ENCODE measurements at regions not wholly inside any gene's neighbourhood (a gene's known extent, or its start where the extent isn't known, plus 50 kb on each side); places are given as distances from the start of the nearest gene placed in this dataset.

GRCh38 chr4:159823743-159824142, 720.9 kb downstream of the RAPGEF2 start:
- no peak overlapping the region for H3K18ac ChIP-seq (ENCODE audit: extremely low read depth, low read length)
- H3K36me3 ChIP-seq (ENCODE audit: control insufficient read depth in 2 of 4, insufficient read depth in 4 of 4, low read length in 3 of 4), result no peaks in the 10 kb centered on the region
- no peak overlapping the region for H3K23ac ChIP-seq (ENCODE audit: insufficient read length)
- H3K79me1 ChIP-seq (ENCODE audit: low read depth, low read length), result no peaks in the 10 kb centered on the region
- DNase-seq (ENCODE audit: low read depth in 1 of 2, low spot score in 2 of 2) (no peak), FAIRE-seq (no peak)
- H2BK120ac ChIP-seq (replicated peaks; ENCODE audit: low read depth, low read length), result no peak overlapping the region
- H3K14ac ChIP-seq (ENCODE audit: insufficient read length), result no peak overlapping the region
- no peak overlapping the region for H2AK5ac ChIP-seq (ENCODE audit: low read depth, low read length)
- H2BK15ac ChIP-seq (ENCODE audit: low read length), result no peak overlapping the region
- H2BK5ac ChIP-seq (ENCODE audit: low read depth, low read length), result no peak overlapping the region
- H3K27ac ChIP-seq (ENCODE audit: low read depth, low read length), result no peak overlapping the region
- no peak overlapping the region for H4K5ac ChIP-seq (ENCODE audit: insufficient read length, low read depth, low read length)
- POLR2A ChIA-PET (ENCODE audit: partially characterized antibody), result no interaction called here
- H3K9me3 ChIP-seq (ENCODE audit: insufficient read depth in 2 of 2, low read depth in 1 of 2, low read length in 1 of 2), result no peaks in the 10 kb centered on the region
- TF ChIP-seq GTF2F1 (IDR thresholded peaks at IDR 0.05; ENCODE audit: borderline replicate concordance, low read depth, low read length) (no peak), YY1 (IDR thresholded peaks at IDR 0.05; ENCODE audit: low read depth, low read length) (no peak), CBX8 (IDR thresholded peaks at IDR 0.05; ENCODE audit: borderline replicate concordance, low read depth, low read length) (no peak), USF2 (IDR thresholded peaks at IDR 0.05; ENCODE audit: low read length) (no peak), SRF (IDR thresholded peaks at IDR 0.05; ENCODE audit: low read depth, low read length) (no peak), GABPA (IDR thresholded peaks at IDR 0.05; ENCODE audit: borderline replicate concordance, insufficient read depth, low read length) (no peak), TBP (IDR thresholded peaks at IDR 0.05; ENCODE audit: low read depth, low read length) (no peak), SUZ12 (IDR thresholded peaks at IDR 0.05; ENCODE audit: low read length) (no peak), BRCA1 (IDR thresholded peaks at IDR 0.05; ENCODE audit: low read depth, low read length) (no peak), RXRA (IDR thresholded peaks at IDR 0.05; ENCODE audit: insufficient read depth, low read depth, low read length) (no peak), CHD1 (IDR thresholded peaks at IDR 0.05; ENCODE audit: low read depth, low read length) (no peak)
- H4K91ac ChIP-seq (replicated peaks; ENCODE audit: insufficient read length, low read length), result no peak overlapping the region
- no peak overlapping the region for H3K4me2 ChIP-seq (ENCODE audit: insufficient read depth in 1 of 2, low read depth in 2 of 2, low read length in 2 of 2)
- H2BK12ac ChIP-seq (ENCODE audit: low read depth, low read length), result no peak overlapping the region
- CTCF ChIA-PET (ENCODE audit: partially characterized antibody), result interaction anchor here (0.8 kb wide), 1 partner anchor 337 kb away, joined by 3 read pairs; no protein-coding TSS in a partner anchor
- H2BK20ac ChIP-seq (ENCODE audit: low read length), result no peak overlapping the region
- H3K4me1 ChIP-seq (replicated peaks in 1 of 4; ENCODE audit: control insufficient read depth in 3 of 4, insufficient read depth in 4 of 4, low read length in 3 of 4), result no peaks in the 10 kb centered on the region
- H3K4me3 ChIP-seq (ENCODE audit: extremely low read depth in 1 of 4, insufficient read depth in 2 of 4, low read depth in 3 of 4, low read length in 4 of 4), result no peak overlapping the region
- H3K79me2 ChIP-seq (ENCODE audit: control insufficient read depth in 1 of 2, insufficient read depth in 2 of 2, low read length in 2 of 2), result no peaks in the 10 kb centered on the region
- H3K9ac ChIP-seq (replicated peaks in 1 of 4; ENCODE audit: extremely low read depth in 1 of 4, low read depth in 3 of 4, low read length in 3 of 4), result no peak overlapping the region
- H4K20me1 ChIP-seq (replicated peaks in 1 of 2; ENCODE audit: control insufficient read depth in 1 of 2, insufficient read depth in 2 of 2, low read length in 2 of 2), result no peaks in the 10 kb centered on the region
- H4K8ac ChIP-seq (ENCODE audit: extremely low read depth, insufficient read depth, low read length), result no peak overlapping the region
- no peak overlapping the region for H3K56ac ChIP-seq (replicated peaks; ENCODE audit: insufficient read length, low read depth, low read length)
- WGBS, 2 experiments (ENCODE audit: extremely low coverage in 1 of 2, insufficient coverage in 1 of 2, insufficient read length in 1 of 2, insufficient replicate concordance in 2 of 2, low coverage in 1 of 2, low lambda C conversion rate in 2 of 2, missing lambda C conversion rate in 1 of 2), result 91% methylated on average over 2 of the region's 2 CpGs; no CpG with 5 or more reads in 1 of the 2 experiments
- no peaks in the 10 kb centered on the region for H3K23me2 ChIP-seq (ENCODE audit: low read depth, low read length)
- H3K27me3 ChIP-seq (replicated peaks in 1 of 4; ENCODE audit: control insufficient read depth in 3 of 4, extremely low read depth in 1 of 4, insufficient read depth in 3 of 4, low read length in 3 of 4), result no peaks in the 10 kb centered on the region
- no peak overlapping the region for H3K4ac ChIP-seq (replicated peaks; ENCODE audit: insufficient read length, low read depth, low read length)
- H2AFZ ChIP-seq (ENCODE audit: low read length), result no peak overlapping the region

Data from H1 (cell line).